WTC11 (cell line): ENCODE measurements at regions not wholly inside any gene's neighbourhood (a gene's known extent, or its start where the extent isn't known, plus 50 kb on each side); places are given as distances from the start of the nearest gene placed in this dataset.

Experiments
- ATAC-seq: fragments of 200-7000 bp; cut with Tn5 transposase; 2 replicates; pipeline ENCODE4 v1.10.0; 2021; ENCODE audit warnings: mild to moderate bottlenecking, moderate library complexity
- CTCF ChIA-PET: fragments of 300-600 bp; sonication (Branson Sonifier 250); formaldehyde crosslinking; loops from one replicate; lab custom pipeline; 2021; ENCODE audit warnings: antibody characterized with exemption; lab: Charles Lee
- POLR2A ChIA-PET: fragments of 350-600 bp; sonication (Branson Sonifier 250); formaldehyde crosslinking; loops from one replicate; lab custom pipeline; 2021; ENCODE audit warnings: antibody characterized with exemption; lab: Charles Lee
- DNase-seq: peaks from one replicate; pipeline ENCODE4 v3.0.0; 2021; ENCODE audit warnings: low spot score
- H3K27ac Mint-ChIP-seq: 2 replicates; pipeline ENCODE4 v1.8.0; 2021; ENCODE audit warnings: mixed read lengths
- H3K27me3 Mint-ChIP-seq: 2 replicates; pipeline ENCODE4 v1.8.0; 2021; ENCODE audit warnings: low read depth, mild to moderate bottlenecking, moderate library complexity, mixed read lengths
- H3K36me3 Mint-ChIP-seq: 2 replicates; pipeline ENCODE4 v1.8.0; 2021; ENCODE audit warnings: mixed read lengths
- H3K4me1 Mint-ChIP-seq: 2 replicates; pipeline ENCODE4 v1.8.0; 2022; ENCODE audit warnings: mixed read lengths
- H3K4me3 Mint-ChIP-seq: 2 replicates; pipeline ENCODE4 v1.8.0; 2021; ENCODE audit warnings: mild to moderate bottlenecking, moderate library complexity, mixed read lengths
- H3K9me3 Mint-ChIP-seq: 2 replicates; pipeline ENCODE4 v1.8.0; 2021; ENCODE audit warnings: mixed read lengths
- CREM ChIP-seq: sonication (generic); formaldehyde crosslinking; IDR thresholded peaks from 2 replicates; pipeline ENCODE4 v1.8.1; 2022; ENCODE audit warnings: mild to moderate bottlenecking, missing genetic modification reagents, moderate library complexity
- MXD4 ChIP-seq: fragments of 250-450 bp; sonication (Bioruptor Pico); IDR thresholded peaks from 2 replicates; pipeline ENCODE4 v1.8.0; 2021; ENCODE audit warnings: mild to moderate bottlenecking, moderate library complexity, borderline replicate concordance
- NFE2L1 ChIP-seq: sonication (generic); formaldehyde crosslinking; IDR thresholded peaks from 2 replicates; pipeline ENCODE4 v1.8.1; 2023; ENCODE audit warnings: missing genetic modification reagents
- PRRX2 ChIP-seq: fragments of 250-450 bp; sonication (Bioruptor Pico); IDR thresholded peaks from 2 replicates; pipeline ENCODE4 v1.8.0; 2021; ENCODE audit warnings: mild to moderate bottlenecking
- RORB ChIP-seq: fragments of 250-450 bp; sonication (Bioruptor Pico); IDR thresholded peaks from 2 replicates; pipeline ENCODE4 v1.9.0; 2021; ENCODE audit warnings: mild to moderate bottlenecking
- ZBTB21 ChIP-seq: sonication (generic); formaldehyde crosslinking; IDR thresholded peaks from 2 replicates; pipeline ENCODE4 v1.8.1; 2023; ENCODE audit warnings: mild to moderate bottlenecking, missing genetic modification reagents, borderline replicate concordance
- ZNF121 ChIP-seq: sonication (generic); formaldehyde crosslinking; IDR thresholded peaks from 2 replicates; pipeline ENCODE4 v1.8.0; 2023; ENCODE audit warnings: missing genetic modification reagents
- ZNF396 ChIP-seq: fragments of 250-450 bp; sonication (Bioruptor Pico); IDR thresholded peaks from 2 replicates; pipeline ENCODE4 v1.8.0; 2021; ENCODE audit warnings: mild to moderate bottlenecking, moderate library complexity, borderline replicate concordance
- ZNF423 ChIP-seq: fragments of 250-450 bp; sonication (Bioruptor Pico); IDR thresholded peaks from 2 replicates; pipeline ENCODE4 v2.1.2; 2022; ENCODE audit warnings: mild to moderate bottlenecking, moderate library complexity
- TF ChIP-seq, protein P1 (sequence below): sonication (generic); formaldehyde crosslinking; IDR thresholded peaks from 2 replicates; pipeline ENCODE4 v1.8.1; 2022; ENCODE audit warnings: missing genetic modification reagents, borderline replicate concordance
- TF ChIP-seq, protein P2 (sequence below): sonication (generic); formaldehyde crosslinking; IDR thresholded peaks from 2 replicates; pipeline ENCODE4 v1.8.1; 2022; ENCODE audit warnings: low read depth, mild to moderate bottlenecking, moderate library complexity, missing genetic modification reagents, borderline replicate concordance
- TF ChIP-seq, protein P3 (sequence below): sonication (generic); formaldehyde crosslinking; IDR thresholded peaks from 2 replicates; pipeline ENCODE4 v1.8.1; 2023; ENCODE audit warnings: mild to moderate bottlenecking, missing genetic modification reagents
- TF ChIP-seq, protein P4 (sequence below): sonication (generic); formaldehyde crosslinking; IDR thresholded peaks from 2 replicates; pipeline ENCODE4 v1.8.0; 2022; ENCODE audit warnings: missing genetic modification reagents
- TF ChIP-seq, protein P5 (sequence below): sonication (generic); formaldehyde crosslinking; IDR thresholded peaks from 2 replicates; pipeline ENCODE4 v1.8.0; 2023; ENCODE audit warnings: missing genetic modification reagents, mild to moderate bottlenecking, borderline replicate concordance
- TF ChIP-seq, protein P6 (sequence below): fragments of 200-600 bp; IDR thresholded peaks from 2 replicates; pipeline ENCODE4 v1.8.0; 2022; ENCODE audit warnings: antibody characterized with exemption
- TF ChIP-seq, protein P7 (sequence below): sonication (generic); formaldehyde crosslinking; IDR thresholded peaks from 2 replicates; pipeline ENCODE4 v1.8.1; 2023; ENCODE audit warnings: mild to moderate bottlenecking, missing genetic modification reagents

DNA sequence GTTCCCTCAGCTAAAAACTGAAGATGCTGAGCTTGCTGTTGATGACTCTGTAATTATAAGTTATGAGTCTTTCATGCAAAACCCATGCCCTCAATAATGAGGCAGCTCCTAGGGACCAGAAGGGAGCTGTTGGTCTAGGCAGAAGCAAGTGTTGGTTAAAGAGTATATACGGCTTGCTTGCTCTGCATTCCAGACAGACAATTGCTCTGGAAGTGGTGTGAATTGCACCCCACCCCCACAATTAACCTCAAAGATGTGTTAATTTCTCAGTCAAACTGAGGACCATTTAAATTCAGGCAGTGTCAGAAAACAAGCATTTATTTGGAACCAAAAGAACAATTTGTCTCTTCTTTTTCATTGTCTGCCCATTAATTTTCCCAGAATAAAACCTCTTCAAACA is 163.5 kb upstream of the EOMES start (continued):
- TF ChIP-seq, protein P1, sequence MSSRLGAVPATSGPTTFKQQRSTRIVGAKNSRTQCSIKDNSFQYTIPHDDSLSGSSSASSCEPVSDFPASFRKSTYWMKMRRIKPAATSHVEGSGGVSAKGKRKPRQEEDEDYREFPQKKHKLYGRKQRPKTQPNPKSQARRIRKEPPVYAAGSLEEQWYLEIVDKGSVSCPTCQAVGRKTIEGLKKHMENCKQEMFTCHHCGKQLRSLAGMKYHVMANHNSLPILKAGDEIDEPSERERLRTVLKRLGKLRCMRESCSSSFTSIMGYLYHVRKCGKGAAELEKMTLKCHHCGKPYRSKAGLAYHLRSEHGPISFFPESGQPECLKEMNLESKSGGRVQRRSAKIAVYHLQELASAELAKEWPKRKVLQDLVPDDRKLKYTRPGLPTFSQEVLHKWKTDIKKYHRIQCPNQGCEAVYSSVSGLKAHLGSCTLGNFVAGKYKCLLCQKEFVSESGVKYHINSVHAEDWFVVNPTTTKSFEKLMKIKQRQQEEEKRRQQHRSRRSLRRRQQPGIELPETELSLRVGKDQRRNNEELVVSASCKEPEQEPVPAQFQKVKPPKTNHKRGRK (CRISPR knock-in tag): no peak
- TF ChIP-seq, all 79 proteins: peak for 1

DNA sequence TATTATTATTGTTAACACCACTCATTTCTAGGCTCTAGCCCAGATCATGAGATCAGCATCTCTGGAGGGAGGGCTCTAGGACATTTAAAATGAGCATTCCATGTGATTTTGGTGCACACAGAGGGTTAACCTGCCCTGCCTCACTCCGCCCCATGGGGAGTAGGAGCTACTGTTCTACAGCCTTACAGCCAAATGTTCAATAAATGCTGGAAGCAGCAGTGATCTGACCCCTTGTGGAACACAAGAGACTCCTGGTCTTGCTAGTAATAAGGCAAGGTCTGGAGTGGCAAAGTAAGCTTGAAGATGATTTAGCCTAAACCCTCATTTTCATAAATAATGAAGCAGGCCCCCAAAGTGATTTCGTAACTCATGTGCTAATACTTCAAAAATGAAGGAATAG is 166.4 kb upstream of the EOMES start:
- no peak for DNase-seq
- H3K4me3 Mint-ChIP-seq: no peak overlapping the region
- CTCF ChIA-PET: interaction anchor here (1.0 to 1.3 kb wide), 5 partner anchors 17 to 176 kb away, joined by 3 to 5 read pairs (median 3); partner anchors contain the start of gene EOMES
- no peak for TF ChIP-seq MXD4 (CRISPR knock-in tag)
- TF ChIP-seq PRRX2 (CRISPR knock-in tag): no peak
- no peak for TF ChIP-seq CREM (CRISPR knock-in tag)
- TF ChIP-seq, protein P2, sequence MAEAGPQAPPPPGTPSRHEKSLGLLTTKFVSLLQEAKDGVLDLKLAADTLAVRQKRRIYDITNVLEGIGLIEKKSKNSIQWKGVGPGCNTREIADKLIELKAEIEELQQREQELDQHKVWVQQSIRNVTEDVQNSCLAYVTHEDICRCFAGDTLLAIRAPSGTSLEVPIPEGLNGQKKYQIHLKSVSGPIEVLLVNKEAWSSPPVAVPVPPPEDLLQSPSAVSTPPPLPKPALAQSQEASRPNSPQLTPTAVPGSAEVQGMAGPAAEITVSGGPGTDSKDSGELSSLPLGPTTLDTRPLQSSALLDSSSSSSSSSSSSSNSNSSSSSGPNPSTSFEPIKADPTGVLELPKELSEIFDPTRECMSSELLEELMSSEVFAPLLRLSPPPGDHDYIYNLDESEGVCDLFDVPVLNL (CRISPR knock-in tag): no peak
- TF ChIP-seq RORB (CRISPR knock-in tag): no peak
- TF ChIP-seq ZNF396 (CRISPR knock-in tag): no peak
- TF ChIP-seq, protein P3, sequence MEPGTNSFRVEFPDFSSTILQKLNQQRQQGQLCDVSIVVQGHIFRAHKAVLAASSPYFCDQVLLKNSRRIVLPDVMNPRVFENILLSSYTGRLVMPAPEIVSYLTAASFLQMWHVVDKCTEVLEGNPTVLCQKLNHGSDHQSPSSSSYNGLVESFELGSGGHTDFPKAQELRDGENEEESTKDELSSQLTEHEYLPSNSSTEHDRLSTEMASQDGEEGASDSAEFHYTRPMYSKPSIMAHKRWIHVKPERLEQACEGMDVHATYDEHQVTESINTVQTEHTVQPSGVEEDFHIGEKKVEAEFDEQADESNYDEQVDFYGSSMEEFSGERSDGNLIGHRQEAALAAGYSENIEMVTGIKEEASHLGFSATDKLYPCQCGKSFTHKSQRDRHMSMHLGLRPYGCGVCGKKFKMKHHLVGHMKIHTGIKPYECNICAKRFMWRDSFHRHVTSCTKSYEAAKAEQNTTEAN: no peak
- TF ChIP-seq ZNF121 (CRISPR knock-in tag): no peak
- TF ChIP-seq, protein P4, sequence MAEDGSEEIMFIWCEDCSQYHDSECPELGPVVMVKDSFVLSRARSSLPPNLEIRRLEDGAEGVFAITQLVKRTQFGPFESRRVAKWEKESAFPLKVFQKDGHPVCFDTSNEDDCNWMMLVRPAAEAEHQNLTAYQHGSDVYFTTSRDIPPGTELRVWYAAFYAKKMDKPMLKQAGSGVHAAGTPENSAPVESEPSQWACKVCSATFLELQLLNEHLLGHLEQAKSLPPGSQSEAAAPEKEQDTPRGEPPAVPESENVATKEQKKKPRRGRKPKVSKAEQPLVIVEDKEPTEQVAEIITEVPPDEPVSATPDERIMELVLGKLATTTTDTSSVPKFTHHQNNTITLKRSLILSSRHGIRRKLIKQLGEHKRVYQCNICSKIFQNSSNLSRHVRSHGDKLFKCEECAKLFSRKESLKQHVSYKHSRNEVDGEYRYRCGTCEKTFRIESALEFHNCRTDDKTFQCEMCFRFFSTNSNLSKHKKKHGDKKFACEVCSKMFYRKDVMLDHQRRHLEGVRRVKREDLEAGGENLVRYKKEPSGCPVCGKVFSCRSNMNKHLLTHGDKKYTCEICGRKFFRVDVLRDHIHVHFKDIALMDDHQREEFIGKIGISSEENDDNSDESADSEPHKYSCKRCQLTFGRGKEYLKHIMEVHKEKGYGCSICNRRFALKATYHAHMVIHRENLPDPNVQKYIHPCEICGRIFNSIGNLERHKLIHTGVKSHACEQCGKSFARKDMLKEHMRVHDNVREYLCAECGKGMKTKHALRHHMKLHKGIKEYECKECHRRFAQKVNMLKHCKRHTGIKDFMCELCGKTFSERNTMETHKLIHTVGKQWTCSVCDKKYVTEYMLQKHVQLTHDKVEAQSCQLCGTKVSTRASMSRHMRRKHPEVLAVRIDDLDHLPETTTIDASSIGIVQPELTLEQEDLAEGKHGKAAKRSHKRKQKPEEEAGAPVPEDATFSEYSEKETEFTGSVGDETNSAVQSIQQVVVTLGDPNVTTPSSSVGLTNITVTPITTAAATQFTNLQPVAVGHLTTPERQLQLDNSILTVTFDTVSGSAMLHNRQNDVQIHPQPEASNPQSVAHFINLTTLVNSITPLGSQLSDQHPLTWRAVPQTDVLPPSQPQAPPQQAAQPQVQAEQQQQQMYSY (CRISPR knock-in tag): no peak
- TF ChIP-seq, protein P5, sequence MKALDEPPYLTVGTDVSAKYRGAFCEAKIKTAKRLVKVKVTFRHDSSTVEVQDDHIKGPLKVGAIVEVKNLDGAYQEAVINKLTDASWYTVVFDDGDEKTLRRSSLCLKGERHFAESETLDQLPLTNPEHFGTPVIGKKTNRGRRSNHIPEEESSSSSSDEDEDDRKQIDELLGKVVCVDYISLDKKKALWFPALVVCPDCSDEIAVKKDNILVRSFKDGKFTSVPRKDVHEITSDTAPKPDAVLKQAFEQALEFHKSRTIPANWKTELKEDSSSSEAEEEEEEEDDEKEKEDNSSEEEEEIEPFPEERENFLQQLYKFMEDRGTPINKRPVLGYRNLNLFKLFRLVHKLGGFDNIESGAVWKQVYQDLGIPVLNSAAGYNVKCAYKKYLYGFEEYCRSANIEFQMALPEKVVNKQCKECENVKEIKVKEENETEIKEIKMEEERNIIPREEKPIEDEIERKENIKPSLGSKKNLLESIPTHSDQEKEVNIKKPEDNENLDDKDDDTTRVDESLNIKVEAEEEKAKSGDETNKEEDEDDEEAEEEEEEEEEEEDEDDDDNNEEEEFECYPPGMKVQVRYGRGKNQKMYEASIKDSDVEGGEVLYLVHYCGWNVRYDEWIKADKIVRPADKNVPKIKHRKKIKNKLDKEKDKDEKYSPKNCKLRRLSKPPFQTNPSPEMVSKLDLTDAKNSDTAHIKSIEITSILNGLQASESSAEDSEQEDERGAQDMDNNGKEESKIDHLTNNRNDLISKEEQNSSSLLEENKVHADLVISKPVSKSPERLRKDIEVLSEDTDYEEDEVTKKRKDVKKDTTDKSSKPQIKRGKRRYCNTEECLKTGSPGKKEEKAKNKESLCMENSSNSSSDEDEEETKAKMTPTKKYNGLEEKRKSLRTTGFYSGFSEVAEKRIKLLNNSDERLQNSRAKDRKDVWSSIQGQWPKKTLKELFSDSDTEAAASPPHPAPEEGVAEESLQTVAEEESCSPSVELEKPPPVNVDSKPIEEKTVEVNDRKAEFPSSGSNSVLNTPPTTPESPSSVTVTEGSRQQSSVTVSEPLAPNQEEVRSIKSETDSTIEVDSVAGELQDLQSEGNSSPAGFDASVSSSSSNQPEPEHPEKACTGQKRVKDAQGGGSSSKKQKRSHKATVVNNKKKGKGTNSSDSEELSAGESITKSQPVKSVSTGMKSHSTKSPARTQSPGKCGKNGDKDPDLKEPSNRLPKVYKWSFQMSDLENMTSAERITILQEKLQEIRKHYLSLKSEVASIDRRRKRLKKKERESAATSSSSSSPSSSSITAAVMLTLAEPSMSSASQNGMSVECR: no peak
- TF ChIP-seq, all 79 proteins: peak for 0
- peaks cover 71% of the 10 kb centered on the region for H3K27me3 Mint-ChIP-seq
- POLR2A ChIA-PET: no interaction called here
- ATAC-seq: peak; percentile 57
- H3K36me3 Mint-ChIP-seq: no peaks in the 10 kb centered on the region
- H3K9me3 Mint-ChIP-seq: no peaks in the 10 kb centered on the region
- peaks cover 36% of the 10 kb centered on the region for H3K4me1 Mint-ChIP-seq
- H3K27ac Mint-ChIP-seq: no peak overlapping the region

DNA sequence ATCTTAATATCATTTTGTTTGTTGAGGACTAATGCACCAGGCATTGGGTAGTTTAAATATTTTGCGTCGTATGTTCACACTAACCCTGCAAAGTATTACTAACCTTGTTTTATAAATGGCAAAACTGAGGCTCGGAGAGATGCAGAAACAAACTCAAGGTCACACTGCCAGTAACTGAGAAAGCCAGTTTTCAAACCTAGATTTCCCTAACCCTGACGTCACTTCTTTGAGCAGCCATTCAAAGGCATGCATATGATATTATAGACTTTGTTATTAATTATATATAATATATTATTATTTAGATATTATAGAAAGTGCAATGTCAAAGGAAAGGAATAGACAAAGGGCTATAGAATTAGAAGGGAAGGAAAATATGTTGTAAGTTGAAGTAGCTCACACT is 167.6 kb upstream of the EOMES start:
- ATAC-seq: no peak
- no peaks in the 10 kb centered on the region for H3K36me3 Mint-ChIP-seq
- no peaks in the 10 kb centered on the region for H3K9me3 Mint-ChIP-seq
- CTCF ChIA-PET: no interaction called here
- H3K4me3 Mint-ChIP-seq: no peak overlapping the region
- POLR2A ChIA-PET: no interaction called here
- no peak for DNase-seq
- peaks cover 66% of the 10 kb centered on the region for H3K27me3 Mint-ChIP-seq
- H3K27ac Mint-ChIP-seq: no peak overlapping the region
- peaks cover 31% of the 10 kb centered on the region for H3K4me1 Mint-ChIP-seq
- TF ChIP-seq NFE2L1 (CRISPR knock-in tag) (no peak), ZBTB21 (CRISPR knock-in tag) (no peak), ZNF423 (no peak)
- TF ChIP-seq, protein P6, sequence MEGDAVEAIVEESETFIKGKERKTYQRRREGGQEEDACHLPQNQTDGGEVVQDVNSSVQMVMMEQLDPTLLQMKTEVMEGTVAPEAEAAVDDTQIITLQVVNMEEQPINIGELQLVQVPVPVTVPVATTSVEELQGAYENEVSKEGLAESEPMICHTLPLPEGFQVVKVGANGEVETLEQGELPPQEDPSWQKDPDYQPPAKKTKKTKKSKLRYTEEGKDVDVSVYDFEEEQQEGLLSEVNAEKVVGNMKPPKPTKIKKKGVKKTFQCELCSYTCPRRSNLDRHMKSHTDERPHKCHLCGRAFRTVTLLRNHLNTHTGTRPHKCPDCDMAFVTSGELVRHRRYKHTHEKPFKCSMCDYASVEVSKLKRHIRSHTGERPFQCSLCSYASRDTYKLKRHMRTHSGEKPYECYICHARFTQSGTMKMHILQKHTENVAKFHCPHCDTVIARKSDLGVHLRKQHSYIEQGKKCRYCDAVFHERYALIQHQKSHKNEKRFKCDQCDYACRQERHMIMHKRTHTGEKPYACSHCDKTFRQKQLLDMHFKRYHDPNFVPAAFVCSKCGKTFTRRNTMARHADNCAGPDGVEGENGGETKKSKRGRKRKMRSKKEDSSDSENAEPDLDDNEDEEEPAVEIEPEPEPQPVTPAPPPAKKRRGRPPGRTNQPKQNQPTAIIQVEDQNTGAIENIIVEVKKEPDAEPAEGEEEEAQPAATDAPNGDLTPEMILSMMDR: no peak
- TF ChIP-seq, protein P7, sequence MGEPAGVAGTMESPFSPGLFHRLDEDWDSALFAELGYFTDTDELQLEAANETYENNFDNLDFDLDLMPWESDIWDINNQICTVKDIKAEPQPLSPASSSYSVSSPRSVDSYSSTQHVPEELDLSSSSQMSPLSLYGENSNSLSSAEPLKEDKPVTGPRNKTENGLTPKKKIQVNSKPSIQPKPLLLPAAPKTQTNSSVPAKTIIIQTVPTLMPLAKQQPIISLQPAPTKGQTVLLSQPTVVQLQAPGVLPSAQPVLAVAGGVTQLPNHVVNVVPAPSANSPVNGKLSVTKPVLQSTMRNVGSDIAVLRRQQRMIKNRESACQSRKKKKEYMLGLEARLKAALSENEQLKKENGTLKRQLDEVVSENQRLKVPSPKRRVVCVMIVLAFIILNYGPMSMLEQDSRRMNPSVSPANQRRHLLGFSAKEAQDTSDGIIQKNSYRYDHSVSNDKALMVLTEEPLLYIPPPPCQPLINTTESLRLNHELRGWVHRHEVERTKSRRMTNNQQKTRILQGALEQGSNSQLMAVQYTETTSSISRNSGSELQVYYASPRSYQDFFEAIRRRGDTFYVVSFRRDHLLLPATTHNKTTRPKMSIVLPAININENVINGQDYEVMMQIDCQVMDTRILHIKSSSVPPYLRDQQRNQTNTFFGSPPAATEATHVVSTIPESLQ (CRISPR knock-in tag): no peak
- TF ChIP-seq, protein P3: no peak
